Mesenchymal stem cell (in vitro differentiated cells and primary cell): ENCODE measurements at regions not wholly inside any gene's neighbourhood (a gene's known extent, or its start where the extent isn't known, plus 50 kb on each side); places are given as distances from the start of the nearest gene placed in this dataset.

Source experiments
- DNase-seq: peaks from one replicate; pipeline ENCODE4 v3.0.0-alpha.2; 2013
- H2AFZ ChIP-seq: one replicate; pipeline ENCODE4 v1.6.1; 2013; ENCODE audit warnings: low read depth, mild to moderate bottlenecking, control low read depth, inconsistent platforms, low read length, moderate library complexity
- H2AK5ac ChIP-seq: 2 replicates; pipeline ENCODE4 v1.6.1; 2013; ENCODE audit warnings: low read length, moderate library complexity, mild to moderate bottlenecking, inconsistent platforms; ENCODE audit not compliant: severe bottlenecking
- H2BK120ac ChIP-seq: one replicate; pipeline ENCODE4 v1.6.1; 2013; ENCODE audit warnings: low read depth, mild to moderate bottlenecking, inconsistent platforms, low read length, moderate library complexity
- H2BK12ac ChIP-seq, 2 experiments: one replicate each; pipeline ENCODE4 v1.6.1; 2013; ENCODE audit warnings: inconsistent platforms in 2 of 2, low read length in 2 of 2, mild to moderate bottlenecking in 2 of 2, moderate library complexity in 2 of 2, control low read depth in 1 of 2
- H2BK15ac ChIP-seq: one replicate; pipeline ENCODE4 v1.6.1; 2013; ENCODE audit warnings: mild to moderate bottlenecking, low read depth, inconsistent platforms; ENCODE audit not compliant: poor library complexity, severe bottlenecking
- H2BK5ac ChIP-seq: 2 replicates; pipeline ENCODE4 v1.6.1; 2013; ENCODE audit warnings: low read depth, mild to moderate bottlenecking, low read length, control low read depth, inconsistent platforms; ENCODE audit not compliant: poor library complexity, severe bottlenecking
- H3K14ac ChIP-seq, 2 experiments: one replicate each; pipeline ENCODE4 v1.6.1; 2013; ENCODE audit warnings: inconsistent platforms in 2 of 2, low read length in 2 of 2, control low read depth in 1 of 2, mild to moderate bottlenecking in 1 of 2, moderate library complexity in 1 of 2
- H3K18ac ChIP-seq, 2 experiments: one replicate each; pipeline ENCODE4 v1.6.1; 2013; ENCODE audit warnings: inconsistent platforms in 2 of 2, low read length in 2 of 2, control low read depth in 1 of 2, low read depth in 1 of 2, mild to moderate bottlenecking in 1 of 2
- H3K23ac ChIP-seq, 2 experiments: one replicate each; pipeline ENCODE4 v1.6.1; 2013; ENCODE audit warnings: inconsistent platforms in 2 of 2, low read length in 2 of 2, mild to moderate bottlenecking in 2 of 2, moderate library complexity in 2 of 2, control low read depth in 1 of 2
- H3K27ac ChIP-seq: 2 replicates; pipeline ENCODE4 v1.5.1; 2013; ENCODE audit warnings: mild to moderate bottlenecking, moderate library complexity, low read length, control low read depth, inconsistent platforms; ENCODE audit not compliant: poor library complexity, severe bottlenecking
- H3K27me3 ChIP-seq, 2 experiments: 2 replicates each; pipeline versions ENCODE4 v1.6.1 to v1.7.0; 2013; ENCODE audit warnings: low read length in 2 of 2, mild to moderate bottlenecking in 2 of 2, moderate library complexity in 2 of 2, control low read depth in 1 of 2, inconsistent platforms in 1 of 2; ENCODE audit not compliant: control insufficient read depth in 1 of 2, insufficient read depth in 1 of 2
- H3K36me3 ChIP-seq, 2 experiments: 2 replicates each; pipeline versions ENCODE4 v1.6.1 to v1.7.0; 2013; ENCODE audit warnings: low read length in 2 of 2, control low read depth in 1 of 2, inconsistent platforms in 1 of 2, low read depth in 1 of 2, mild to moderate bottlenecking in 1 of 2; ENCODE audit not compliant: insufficient read depth in 2 of 2, control insufficient read depth in 1 of 2
- H3K4ac ChIP-seq, 2 experiments: one replicate each; pipeline ENCODE4 v1.6.1; 2013; ENCODE audit warnings: inconsistent platforms in 2 of 2, low read length in 2 of 2, mild to moderate bottlenecking in 2 of 2, moderate library complexity in 2 of 2, control low read depth in 1 of 2, low read depth in 1 of 2
- H3K4me1 ChIP-seq: 2 replicates; pipeline ENCODE4 v1.6.1; 2013; ENCODE audit warnings: low read depth, low read length, control low read depth; ENCODE audit not compliant: control insufficient read depth, insufficient read depth
- H3K4me2 ChIP-seq: 2 replicates; pipeline ENCODE4 v1.6.1; 2013; ENCODE audit warnings: low read length, mild to moderate bottlenecking, inconsistent platforms; ENCODE audit not compliant: poor library complexity, severe bottlenecking
- H3K4me3 ChIP-seq, 2 experiments: 2 replicates each; pipeline versions ENCODE4 v1.5.1 to v1.7.0; 2013; ENCODE audit warnings: low read length in 2 of 2, mild to moderate bottlenecking in 2 of 2, control low read depth in 1 of 2, low read depth in 1 of 2; ENCODE audit not compliant: insufficient read depth in 1 of 2
- H3K79me1 ChIP-seq: replicated peaks from 2 replicates; pipeline ENCODE4 v1.6.1; 2013; ENCODE audit warnings: mild to moderate bottlenecking, control low read depth, low read length, inconsistent platforms; ENCODE audit not compliant: poor library complexity, severe bottlenecking
- H3K9ac ChIP-seq: 2 replicates; pipeline ENCODE4 v1.7.0; 2013; ENCODE audit warnings: mild to moderate bottlenecking, low read length, moderate library complexity
- H3K9me3 ChIP-seq: 2 replicates; pipeline ENCODE4 v1.7.0; 2013; ENCODE audit warnings: mild to moderate bottlenecking, low read length; ENCODE audit not compliant: control insufficient read depth
- H4K8ac ChIP-seq: one replicate; pipeline ENCODE4 v1.6.1; 2013; ENCODE audit warnings: inconsistent platforms, mild to moderate bottlenecking, low read length, moderate library complexity
- H4K91ac ChIP-seq: one replicate; pipeline ENCODE4 v1.6.1; 2013; ENCODE audit warnings: mild to moderate bottlenecking, low read length, inconsistent platforms
- WGBS: methylation state at CpG from one replicate; pipeline ENCODE4 v1.1.7; 2013; ENCODE audit warnings: mixed read lengths; 5-methylcytosine and 5-hydroxymethylcytosine counted together

DNA sequence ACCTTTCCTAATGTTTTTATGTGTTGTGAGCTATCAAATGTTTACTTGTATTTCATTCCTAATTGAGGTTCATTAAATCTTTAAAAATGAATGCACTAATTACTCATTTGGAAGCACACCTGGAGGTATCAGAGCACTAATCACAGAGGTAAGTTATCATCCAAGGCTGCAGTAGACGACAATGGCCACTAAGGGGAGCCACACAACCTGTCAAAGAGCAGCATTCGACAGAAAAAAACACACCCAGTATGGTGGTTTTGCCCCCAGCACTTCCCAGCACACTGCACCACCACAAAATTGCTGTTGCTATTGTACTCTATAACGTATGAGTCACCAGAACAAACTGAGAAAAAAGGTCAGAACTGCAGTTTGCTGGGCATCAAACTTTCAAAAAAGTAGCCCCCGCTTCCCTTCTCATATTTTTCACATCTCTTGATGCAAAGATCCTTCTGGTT lies 205.9 kb upstream of the IGF1R start:
- Histone ChIP-seq H4K8ac (no peak overlapping the region), H3K27ac (no peak overlapping the region), H3K27me3 (peaks cover 13 to 24% of the 10 kb centered on the region in 2 experiments), H2BK120ac (no peak overlapping the region), H2AFZ (no peak overlapping the region), H3K36me3 (no peaks in the 10 kb centered on the region), H2BK5ac (no peak overlapping the region), H3K18ac (no peak overlapping the region), H3K4ac (no peak overlapping the region), H3K4me1 (no peaks in the 10 kb centered on the region), H3K23ac (no peak overlapping the region), H3K14ac (no peak overlapping the region), H3K9me3 (no peaks in the 10 kb centered on the region), H3K4me3 (no peak overlapping the region), H3K9ac (peak overlapping the region; percentile 15), H2BK15ac (no peak overlapping the region), H2AK5ac (no peak overlapping the region), H3K79me1 (no peaks in the 10 kb centered on the region), H2BK12ac (no peak overlapping the region), H4K91ac (no peak overlapping the region), H3K4me2 (no peak overlapping the region)
- 11% methylated on average over 4 of the region's 4 CpGs for WGBS
- DNase-seq: peak; percentile 82

DNA sequence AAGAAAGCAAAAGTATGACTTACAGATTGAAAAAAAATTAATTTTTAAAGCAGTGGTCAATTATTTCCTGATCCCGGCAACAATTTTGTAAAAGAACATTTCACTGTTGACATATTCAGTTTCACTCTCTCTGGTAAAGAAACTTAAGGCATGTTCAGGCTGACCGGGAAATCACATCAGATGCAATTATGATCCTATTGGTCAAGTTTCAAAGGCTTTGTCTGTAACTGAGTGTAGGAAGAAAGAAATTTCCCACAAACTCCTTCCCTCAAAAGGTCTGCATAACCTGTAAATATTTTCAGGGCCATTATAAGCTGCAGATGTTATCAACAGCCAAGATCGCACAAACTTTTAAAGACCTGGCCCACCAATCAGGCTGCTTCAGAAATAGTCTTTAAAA lies 205.4 kb upstream of the IGF1R start:
- WGBS: 100% methylated on average over 2 of the region's 3 CpGs
- H2BK12ac ChIP-seq: no peak overlapping the region
- no peaks in the 10 kb centered on the region for H3K4me1 ChIP-seq
- no peak overlapping the region for H3K14ac ChIP-seq
- no peak overlapping the region for H3K18ac ChIP-seq
- H2BK15ac ChIP-seq: no peak overlapping the region
- H3K9me3 ChIP-seq: no peaks in the 10 kb centered on the region
- H3K79me1 ChIP-seq: no peaks in the 10 kb centered on the region
- H3K27ac ChIP-seq: no peak overlapping the region
- H4K91ac ChIP-seq: no peak overlapping the region
- no peak overlapping the region for H2BK120ac ChIP-seq
- no peak overlapping the region for H3K23ac ChIP-seq
- no peak overlapping the region for H3K4me3 ChIP-seq
- no peak overlapping the region for H2AFZ ChIP-seq
- H3K4me2 ChIP-seq: no peak overlapping the region
- H2BK5ac ChIP-seq: no peak overlapping the region
- H3K4ac ChIP-seq: no peak overlapping the region
- H4K8ac ChIP-seq: no peak overlapping the region
- H2AK5ac ChIP-seq: no peak overlapping the region
- H3K36me3 ChIP-seq: no peaks in the 10 kb centered on the region
- H3K9ac ChIP-seq: peak overlapping the region; percentile 15
- peaks cover 13 to 24% of the 10 kb centered on the region in 2 experiments for H3K27me3 ChIP-seq
- no peak for DNase-seq

DNA sequence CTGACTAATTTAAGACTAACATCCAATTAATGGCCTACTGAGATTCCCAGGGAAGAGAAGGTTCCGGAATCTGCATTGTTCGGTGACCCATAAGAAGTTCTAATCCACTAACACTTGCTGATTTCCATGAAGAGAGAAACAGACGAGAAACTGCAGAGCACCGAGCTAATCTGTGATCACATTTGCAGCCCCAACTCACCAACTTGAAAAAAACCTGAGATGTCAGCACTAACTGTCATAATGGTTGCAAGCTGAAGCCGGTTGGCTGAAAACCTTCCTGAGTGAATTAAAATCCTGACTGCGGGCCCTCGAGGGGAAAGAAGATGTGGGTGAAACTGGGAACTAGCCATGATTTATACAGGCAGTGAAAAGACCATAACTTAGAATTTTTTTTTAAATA lies 204.8 kb upstream of the IGF1R start:
- Histone ChIP-seq H4K8ac (no peak overlapping the region), H3K4me1 (no peaks in the 10 kb centered on the region), H3K18ac (no peak overlapping the region), H2BK12ac (no peak overlapping the region), H2BK5ac (no peak overlapping the region), H3K23ac (no peak overlapping the region), H3K14ac (no peak overlapping the region), H2BK15ac (no peak overlapping the region), H3K27ac (no peak overlapping the region), H4K91ac (no peak overlapping the region), H3K9me3 (no peaks in the 10 kb centered on the region), H2AFZ (no peak overlapping the region), H2BK120ac (no peak overlapping the region), H3K27me3 (peaks cover 13 to 25% of the 10 kb centered on the region in 2 experiments), H3K36me3 (no peaks in the 10 kb centered on the region), H3K4ac (no peak overlapping the region), H3K79me1 (no peaks in the 10 kb centered on the region), H2AK5ac (no peak overlapping the region), H3K4me2 (no peak overlapping the region), H3K9ac (no peak overlapping the region), H3K4me3 (no peak overlapping the region)
- 82% methylated on average over 7 of the region's 7 CpGs for WGBS
- no peak for DNase-seq

DNA sequence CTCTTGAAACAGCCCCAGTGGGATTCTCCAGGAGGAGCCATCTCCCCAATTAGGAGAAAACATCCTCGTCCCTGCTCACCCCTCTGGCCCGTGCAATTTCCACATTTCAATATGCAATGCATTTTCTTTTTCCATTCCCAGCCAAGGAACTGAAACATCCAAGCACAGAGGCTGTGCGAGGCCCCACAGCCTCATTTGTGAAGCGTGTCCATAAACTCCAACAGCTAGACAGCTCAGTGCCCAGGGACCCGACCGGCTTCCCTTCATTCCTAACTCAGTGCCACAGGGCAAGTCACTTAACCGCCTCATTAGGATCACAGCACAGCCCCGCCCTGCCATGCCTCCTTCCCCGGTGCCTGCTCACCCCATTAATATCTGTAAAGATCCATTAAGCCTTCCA lies 204.2 kb upstream of the IGF1R start:
- Histone ChIP-seq H3K14ac (no peak overlapping the region), H3K79me1 (no peaks in the 10 kb centered on the region), H2BK15ac (no peak overlapping the region), H3K9me3 (no peaks in the 10 kb centered on the region), H4K91ac (no peak overlapping the region), H3K18ac (no peak overlapping the region), H3K36me3 (no peaks in the 10 kb centered on the region), H3K4me1 (no peaks in the 10 kb centered on the region), H2BK12ac (no peak overlapping the region), H2AK5ac (no peak overlapping the region), H2AFZ (no peak overlapping the region), H3K27me3 (peaks cover 13 to 30% of the 10 kb centered on the region in 2 experiments), H2BK120ac (no peak overlapping the region), H3K4me2 (no peak overlapping the region), H3K23ac (no peak overlapping the region), H3K27ac (no peak overlapping the region), H3K4me3 (no peak overlapping the region), H3K4ac (no peak overlapping the region), H3K9ac (no peak overlapping the region), H4K8ac (no peak overlapping the region), H2BK5ac (no peak overlapping the region)
- DNase-seq: no peak
- WGBS: 72% methylated on average over 9 of the region's 9 CpGs
